Neural cell (in vitro differentiated cells): ENCODE measurements at regions not wholly inside any gene's neighbourhood (a gene's known extent, or its start where the extent isn't known, plus 50 kb on each side); places are given as distances from the start of the nearest gene placed in this dataset.

Experiments
- H2AFZ ChIP-seq: fragments of 200-600, 300-800 bp; sonication (generic), shearing (Covaris generic); 2 replicates; pipeline ENCODE4 v1.6.0; 2014; ENCODE audit warnings: low read depth, mild to moderate bottlenecking, antibody characterized with exemption, low read length, moderate library complexity
- H3F3A ChIP-seq: fragments of 200-600 bp; shearing (Covaris generic); 2 replicates; pipeline ENCODE4 v1.6.1; 2016; ENCODE audit warnings: mild to moderate bottlenecking, moderate library complexity, mixed read lengths, antibody characterized with exemption, low read length; ENCODE audit not compliant: insufficient read depth, poor library complexity, severe bottlenecking
- H3K27ac ChIP-seq: fragments of 200-600, 300-800 bp; sonication (generic), shearing (Covaris generic); 2 replicates; pipeline ENCODE4 v1.5.1; 2014; ENCODE audit warnings: mild to moderate bottlenecking, low read length, moderate library complexity
- H3K27me3 ChIP-seq: fragments of 300-800, 200-600 bp; sonication (generic), shearing (Covaris generic); 2 replicates; pipeline ENCODE4 v1.6.0; 2014; ENCODE audit warnings: mild to moderate bottlenecking, low read depth, low read length, moderate library complexity; ENCODE audit not compliant: insufficient read depth
- H3K36me3 ChIP-seq: fragments of 300-800, 200-600 bp; sonication (generic), shearing (Covaris generic); 2 replicates; pipeline ENCODE4 v1.5.1; 2014; ENCODE audit warnings: mild to moderate bottlenecking, antibody characterized with exemption, low read length, moderate library complexity; ENCODE audit not compliant: insufficient read depth
- H3K4me2 ChIP-seq: fragments of 300-800, 200-600 bp; sonication (generic), shearing (Covaris generic); 2 replicates; pipeline ENCODE4 v1.6.0; 2014; ENCODE audit warnings: mild to moderate bottlenecking, low read length
- H3K4me3 ChIP-seq: fragments of 300-800, 200-600 bp; sonication (generic), shearing (Covaris generic); 2 replicates; pipeline ENCODE4 v1.5.1; 2014; ENCODE audit warnings: mild to moderate bottlenecking, low read length, moderate library complexity
- H3K79me2 ChIP-seq: fragments of 200-600 bp; shearing (Covaris generic); replicated peaks from 2 replicates; pipeline ENCODE4 v1.6.0; 2014; ENCODE audit warnings: mild to moderate bottlenecking, low read length, moderate library complexity; ENCODE audit not compliant: insufficient read depth
- H3K9ac ChIP-seq: fragments of 300-800, 200-600 bp; sonication (generic), shearing (Covaris generic); 2 replicates; pipeline ENCODE4 v1.6.1; 2016; ENCODE audit warnings: mild to moderate bottlenecking, low read length, mixed read lengths
- H3K9me2 ChIP-seq: fragments of 200-600 bp; shearing (Covaris generic); 2 replicates; pipeline ENCODE4 v1.6.1; 2016; ENCODE audit warnings: mild to moderate bottlenecking, low read length, mixed read lengths; ENCODE audit not compliant: insufficient read depth
- H3K9me3 ChIP-seq: fragments of 200-600, 300-800 bp; sonication (generic), shearing (Covaris generic); 2 replicates; pipeline ENCODE4 v1.6.1; 2016; ENCODE audit warnings: mild to moderate bottlenecking, mixed run types, low read length, moderate library complexity, mixed read lengths
- H4K20me1 ChIP-seq: fragments of 200-600 bp; shearing (Covaris generic); 2 replicates; pipeline ENCODE4 v1.6.1; 2016; ENCODE audit warnings: mild to moderate bottlenecking, mixed run types; ENCODE audit not compliant: insufficient read depth
- CTCF ChIP-seq: fragments of 450-650 bp; IDR thresholded peaks from 2 replicates; pipeline ENCODE4 v1.5.1; 2014; ENCODE audit warnings: antibody characterized with exemption, mild to moderate bottlenecking, moderate library complexity; ENCODE audit not compliant: poor library complexity, severe bottlenecking
- EP300 ChIP-seq: fragments of 450-650 bp; conservative IDR thresholded peaks from 2 replicates; pipeline ENCODE4 v1.6.1; 2014; ENCODE audit warnings: antibody characterized with exemption, mild to moderate bottlenecking, moderate library complexity; ENCODE audit not compliant: poor library complexity, severe bottlenecking
- EZH2 ChIP-seq: fragments of 200-600, 300-800 bp; shearing (Covaris generic), sonication (generic); IDR thresholded peaks from 2 replicates; pipeline ENCODE4 v1.6.1; 2014; ENCODE audit warnings: antibody characterized with exemption, low read length, borderline replicate concordance, mild to moderate bottlenecking; ENCODE audit not compliant: insufficient read depth, poor library complexity, severe bottlenecking
- MXI1 ChIP-seq: fragments of 450-650 bp; conservative IDR thresholded peaks from 2 replicates; pipeline ENCODE4 v1.6.1; 2014; ENCODE audit warnings: antibody characterized with exemption, mild to moderate bottlenecking; ENCODE audit not compliant: poor library complexity, severe bottlenecking
- POLR2AphosphoS5 ChIP-seq: IDR thresholded peaks from 2 replicates; pipeline ENCODE4 v1.6.1; 2012
- RAD21 ChIP-seq: fragments of 450-650 bp; conservative IDR thresholded peaks from 2 replicates; pipeline ENCODE4 v1.6.1; 2014; ENCODE audit warnings: antibody characterized with exemption, mild to moderate bottlenecking, moderate library complexity
- REST ChIP-seq: IDR thresholded peaks from 2 replicates; pipeline ENCODE4 v1.6.1; 2012; ENCODE audit warnings: borderline replicate concordance
- SMC3 ChIP-seq: fragments of 450-650 bp; conservative IDR thresholded peaks from 2 replicates; pipeline ENCODE4 v1.6.1; 2014; ENCODE audit warnings: antibody characterized with exemption, mild to moderate bottlenecking, moderate library complexity; ENCODE audit not compliant: poor library complexity
- TAF1 ChIP-seq: IDR thresholded peaks from 2 replicates; pipeline ENCODE4 v1.6.1; 2012; ENCODE audit warnings: low read depth

- TF ChIP-seq SMC3: no peak
- no peak for TF ChIP-seq RAD21
- TF ChIP-seq POLR2AphosphoS5: no peak
- TF ChIP-seq CTCF: no peak
- H3K27me3 ChIP-seq: no peaks in the 10 kb centered on the region
- H2AFZ ChIP-seq: no peak overlapping the region
- H3K79me2 ChIP-seq: no peaks in the 10 kb centered on the region
- H3K4me3 ChIP-seq: no peak overlapping the region
- H3K4me2 ChIP-seq: no peak overlapping the region
- H3K36me3 ChIP-seq: no peaks in the 10 kb centered on the region
- no peaks in the 10 kb centered on the region for H3K9me3 ChIP-seq
- no peaks in the 10 kb centered on the region for H4K20me1 ChIP-seq
- H3K27ac ChIP-seq: no peak overlapping the region
- no peaks in the 10 kb centered on the region for H3F3A ChIP-seq
- H3K9ac ChIP-seq: no peak overlapping the region
- H3K9me2 ChIP-seq: no peaks in the 10 kb centered on the region
Observed at GRCh38 chr9:129359162-129359811, 181.2 kb upstream of the IER5L start.

- Histone ChIP-seq H3F3A (no peaks in the 10 kb centered on the region), H4K20me1 (no peaks in the 10 kb centered on the region), H3K27ac (no peak overlapping the region), H2AFZ (no peak overlapping the region), H3K4me3 (no peak overlapping the region), H3K36me3 (no peaks in the 10 kb centered on the region), H3K27me3 (no peaks in the 10 kb centered on the region), H3K79me2 (no peaks in the 10 kb centered on the region), H3K4me2 (no peak overlapping the region), H3K9me2 (no peaks in the 10 kb centered on the region), H3K9me3 (no peaks in the 10 kb centered on the region), H3K9ac (no peak overlapping the region)
- no peak for TF ChIP-seq TAF1
- TF ChIP-seq EP300: no peak
- no peak for TF ChIP-seq MXI1
- TF ChIP-seq EZH2: no peak
- no peak for TF ChIP-seq POLR2AphosphoS5
- no peak for TF ChIP-seq RAD21
Observed at GRCh38 chr9:129358621-129359154, 180.6 kb upstream of the IER5L start.

- Histone ChIP-seq H3K4me3 (no peak overlapping the region), H3K27me3 (no peaks in the 10 kb centered on the region), H2AFZ (no peak overlapping the region), H3K9ac (no peak overlapping the region), H3K4me2 (no peak overlapping the region), H3K9me2 (no peaks in the 10 kb centered on the region), H3K27ac (no peak overlapping the region), H3K9me3 (no peaks in the 10 kb centered on the region), H3K36me3 (no peaks in the 10 kb centered on the region), H4K20me1 (no peaks in the 10 kb centered on the region), H3K79me2 (no peaks in the 10 kb centered on the region), H3F3A (no peaks in the 10 kb centered on the region)
- no peak for TF ChIP-seq EP300
- TF ChIP-seq EZH2: no peak
- TF ChIP-seq SMC3: no peak
- TF ChIP-seq MXI1: no peak
- TF ChIP-seq POLR2AphosphoS5: no peak
- no peak for TF ChIP-seq CTCF
- TF ChIP-seq TAF1: no peak
- no peak for TF ChIP-seq REST
- TF ChIP-seq RAD21: no peak
Observed at GRCh38 chr9:129357773-129358245, 179.7 kb upstream of the IER5L start.
